ENCODE measurements at regions not wholly inside any gene's neighbourhood (a gene's known extent, or its start where the extent isn't known, plus 50 kb on each side); places are given as distances from the start of the nearest gene placed in this dataset.
"Not testable (repeated sequence)": the region's sequence is repeated elsewhere in the genome, so short reads cannot be mapped to it uniquely, and the experiment has no call there.

DNA sequence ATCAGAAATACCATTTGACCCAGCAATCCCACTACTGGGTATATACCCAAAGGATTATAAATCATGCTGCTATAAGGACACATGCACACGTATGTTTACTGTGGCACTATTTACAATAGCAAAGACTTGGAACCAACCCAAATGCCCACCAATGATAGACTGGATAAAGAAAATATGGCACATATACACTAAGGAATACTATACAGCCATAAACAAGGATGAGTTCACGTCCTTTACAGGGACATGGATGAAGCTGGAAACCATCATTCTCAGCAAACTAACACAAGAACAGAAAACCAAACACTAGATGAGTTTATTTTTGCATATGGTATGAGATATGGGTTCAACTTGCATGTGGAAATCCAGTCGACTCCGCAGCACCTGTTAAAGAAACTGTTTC is 168.8 kb upstream of the FGF13 start:
- TF ChIP-seq, protein P1, sequence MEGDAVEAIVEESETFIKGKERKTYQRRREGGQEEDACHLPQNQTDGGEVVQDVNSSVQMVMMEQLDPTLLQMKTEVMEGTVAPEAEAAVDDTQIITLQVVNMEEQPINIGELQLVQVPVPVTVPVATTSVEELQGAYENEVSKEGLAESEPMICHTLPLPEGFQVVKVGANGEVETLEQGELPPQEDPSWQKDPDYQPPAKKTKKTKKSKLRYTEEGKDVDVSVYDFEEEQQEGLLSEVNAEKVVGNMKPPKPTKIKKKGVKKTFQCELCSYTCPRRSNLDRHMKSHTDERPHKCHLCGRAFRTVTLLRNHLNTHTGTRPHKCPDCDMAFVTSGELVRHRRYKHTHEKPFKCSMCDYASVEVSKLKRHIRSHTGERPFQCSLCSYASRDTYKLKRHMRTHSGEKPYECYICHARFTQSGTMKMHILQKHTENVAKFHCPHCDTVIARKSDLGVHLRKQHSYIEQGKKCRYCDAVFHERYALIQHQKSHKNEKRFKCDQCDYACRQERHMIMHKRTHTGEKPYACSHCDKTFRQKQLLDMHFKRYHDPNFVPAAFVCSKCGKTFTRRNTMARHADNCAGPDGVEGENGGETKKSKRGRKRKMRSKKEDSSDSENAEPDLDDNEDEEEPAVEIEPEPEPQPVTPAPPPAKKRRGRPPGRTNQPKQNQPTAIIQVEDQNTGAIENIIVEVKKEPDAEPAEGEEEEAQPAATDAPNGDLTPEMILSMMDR (IDR thresholded peaks at IDR 0.05): not testable (repeated sequence)
- TF ChIP-seq POLR2A (IDR thresholded peaks at IDR 0.05): not testable (repeated sequence)
